ENCODE measurements at regions not wholly inside any gene's neighbourhood (a gene's known extent, or its start where the extent isn't known, plus 50 kb on each side); places are given as distances from the start of the nearest gene placed in this dataset.

GRCh38 chr9:82147798-82148425, 159.3 kb downstream of the SPATA31D1 start:
- H3K4me3 Mint-ChIP-seq = no peak overlapping the region
- no peaks in the 10 kb centered on the region for H3K36me3 Mint-ChIP-seq (ENCODE audit: low read depth)
- DNase-seq = no peak

DNA sequence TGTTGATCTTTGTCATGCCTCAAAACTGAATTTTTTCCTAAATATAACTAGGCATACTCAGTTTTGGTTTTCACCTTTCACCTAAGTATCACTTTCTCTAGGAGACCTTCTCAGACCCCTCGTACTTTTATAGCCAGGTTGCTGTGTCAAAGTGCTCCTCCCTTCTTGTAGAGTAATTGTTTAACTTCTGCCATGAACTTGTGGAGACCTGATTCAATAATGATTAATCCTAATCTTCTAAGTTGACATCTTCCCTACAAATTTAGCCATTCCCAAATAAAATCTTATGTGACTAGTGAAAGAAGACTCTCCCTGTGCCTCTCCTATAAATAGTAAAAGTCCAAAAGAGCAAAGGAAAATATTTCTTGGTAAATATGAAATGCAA, 159.8 kb downstream of the SPATA31D1 start:
- no peak for DNase-seq
- H3K4me3 Mint-ChIP-seq = no peak overlapping the region
- TF ChIP-seq CTCF (IDR thresholded peaks at IDR 0.05) = no peak
- peaks cover 13% of the 10 kb centered on the region for H3K9me3 Mint-ChIP-seq
- no peaks in the 10 kb centered on the region for H3K27me3 Mint-ChIP-seq (ENCODE audit: low read depth, poor library complexity)
- H3K36me3 Mint-ChIP-seq (ENCODE audit: low read depth) = no peaks in the 10 kb centered on the region
- peaks cover 51% of the 10 kb centered on the region for H3K4me1 Mint-ChIP-seq
- no peak overlapping the region for H3K27ac Mint-ChIP-seq

More at GRCh38 chr9:82147798-82148425, 159.3 kb downstream of the SPATA31D1 start:
- no peak overlapping the region for H3K27ac Mint-ChIP-seq
- peaks cover 51% of the 10 kb centered on the region for H3K4me1 Mint-ChIP-seq
- TF ChIP-seq CTCF (IDR thresholded peaks at IDR 0.05) = no peak
- peaks cover 10% of the 10 kb centered on the region for H3K9me3 Mint-ChIP-seq
- no peaks in the 10 kb centered on the region for H3K27me3 Mint-ChIP-seq (ENCODE audit: low read depth, poor library complexity)

- no peak overlapping the region for H3K4me3 Mint-ChIP-seq
- DNase-seq = no peak
- peak overlapping the region; percentile 76 for H3K27ac Mint-ChIP-seq
- H3K4me1 Mint-ChIP-seq = peaks cover 51% of the 10 kb centered on the region
- H3K9me3 Mint-ChIP-seq = peaks cover 13% of the 10 kb centered on the region
- H3K36me3 Mint-ChIP-seq (ENCODE audit: low read depth) = no peaks in the 10 kb centered on the region
- H3K27me3 Mint-ChIP-seq (ENCODE audit: low read depth, poor library complexity) = no peaks in the 10 kb centered on the region
- no peak for TF ChIP-seq CTCF (IDR thresholded peaks at IDR 0.05)
Observed at GRCh38 chr9:82148901-82149461, 160.4 kb downstream of the SPATA31D1 start.

GRCh38 chr9:82149501-82149946, 161.0 kb downstream of the SPATA31D1 start:
- H3K9me3 Mint-ChIP-seq = peaks cover 13% of the 10 kb centered on the region
- TF ChIP-seq CTCF (IDR thresholded peaks at IDR 0.05) = no peak
- H3K36me3 Mint-ChIP-seq (ENCODE audit: low read depth) = no peaks in the 10 kb centered on the region
- H3K27me3 Mint-ChIP-seq (ENCODE audit: low read depth, poor library complexity) = no peaks in the 10 kb centered on the region
- DNase-seq = no peak
- no peak overlapping the region for H3K4me3 Mint-ChIP-seq
- peaks cover 51% of the 10 kb centered on the region for H3K4me1 Mint-ChIP-seq
- peak overlapping the region; percentile 76 for H3K27ac Mint-ChIP-seq

DNA sequence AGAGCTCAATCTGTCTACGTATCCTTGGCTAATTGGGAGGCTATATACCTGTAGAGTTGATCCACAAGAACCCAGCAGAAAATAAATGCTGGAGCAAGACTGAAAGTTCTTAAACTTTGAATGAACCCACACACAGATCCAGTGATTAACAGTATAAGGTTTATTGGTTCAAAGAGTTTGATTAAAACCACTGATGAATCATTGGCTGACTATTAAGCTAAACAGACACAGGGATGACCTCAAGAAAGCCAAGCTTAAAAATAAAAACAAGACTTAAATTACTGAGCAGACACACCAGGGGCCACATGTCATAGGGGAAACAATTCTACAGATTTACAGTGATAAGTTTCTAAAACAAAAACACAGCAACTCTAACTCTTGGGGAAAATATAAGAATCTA, 163.6 kb downstream of the SPATA31D1 start:
- no peak for TF ChIP-seq CTCF (IDR thresholded peaks at IDR 0.05)

GRCh38 chr9:82153032-82153431, 164.5 kb downstream of the SPATA31D1 start:
- no peak overlapping the region for H3K27ac Mint-ChIP-seq
- no peak for DNase-seq
- no peak overlapping the region for H3K4me3 Mint-ChIP-seq
- no peak for TF ChIP-seq CTCF (IDR thresholded peaks at IDR 0.05)
- peaks cover 52% of the 10 kb centered on the region for H3K4me1 Mint-ChIP-seq
- H3K36me3 Mint-ChIP-seq (ENCODE audit: low read depth) = no peaks in the 10 kb centered on the region
- peaks cover 13% of the 10 kb centered on the region for H3K9me3 Mint-ChIP-seq
- H3K27me3 Mint-ChIP-seq (ENCODE audit: low read depth, poor library complexity) = no peaks in the 10 kb centered on the region

More for the DNA sequence above, 163.6 kb downstream of the SPATA31D1 start:
- peaks cover 13% of the 10 kb centered on the region for H3K9me3 Mint-ChIP-seq
- H3K4me1 Mint-ChIP-seq = peaks cover 53% of the 10 kb centered on the region
- no peaks in the 10 kb centered on the region for H3K36me3 Mint-ChIP-seq (ENCODE audit: low read depth)
- H3K4me3 Mint-ChIP-seq = no peak overlapping the region
- no peaks in the 10 kb centered on the region for H3K27me3 Mint-ChIP-seq (ENCODE audit: low read depth, poor library complexity)
- no peak for DNase-seq
- no peak overlapping the region for H3K27ac Mint-ChIP-seq
